HG03060 (cell line): ENCODE measurements at regions not wholly inside any gene's neighbourhood (a gene's known extent, or its start where the extent isn't known, plus 50 kb on each side); places are given as distances from the start of the nearest gene placed in this dataset.

Source experiments
- ATAC-seq: cut with Tn5 transposase; IDR thresholded peaks from one replicate; pipeline ENCODE4 v1.9.1; 2021; ENCODE audit warnings: low read depth, moderate number of reproducible peaks; ENCODE audit not compliant: unreplicated experiment

DNA sequence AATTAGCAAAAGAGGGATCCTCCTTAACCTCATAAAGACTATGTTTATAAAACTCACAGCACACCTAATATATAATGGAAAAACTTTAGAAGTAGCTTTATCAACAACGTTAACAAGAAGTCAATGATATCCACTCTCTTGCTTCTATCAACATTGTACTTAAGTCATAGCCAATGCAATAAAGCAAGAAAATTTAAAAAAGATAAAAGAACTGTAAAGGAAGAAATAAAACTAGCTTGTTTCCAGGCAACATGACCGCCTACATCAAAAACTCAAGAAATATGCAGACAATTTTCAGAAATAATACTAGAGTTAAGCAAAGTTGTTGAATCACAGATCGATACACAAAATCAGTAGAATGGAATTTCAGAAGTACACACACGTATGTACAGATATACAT, 375.5 kb upstream of the SPRED2 start:
- no peak for ATAC-seq

DNA sequence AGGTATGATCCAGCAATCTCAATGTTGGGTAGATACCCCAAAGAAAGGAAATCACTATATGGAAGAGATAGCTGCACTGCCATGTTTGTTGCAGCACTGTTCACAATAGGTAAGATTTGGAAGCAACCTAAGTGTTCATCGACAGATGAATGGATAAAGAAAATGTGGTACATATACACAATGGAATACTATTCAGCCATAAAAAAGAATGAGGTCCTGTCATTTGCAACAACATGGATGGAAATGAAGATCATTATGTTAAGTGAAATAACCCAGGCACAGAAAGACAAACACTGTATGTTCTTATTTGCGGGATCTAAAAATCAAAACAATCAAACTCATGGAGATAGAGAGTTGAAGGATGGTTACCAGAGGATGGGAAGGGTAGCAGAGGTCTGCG, 372.4 kb upstream of the SPRED2 start:
- no peak for ATAC-seq

DNA sequence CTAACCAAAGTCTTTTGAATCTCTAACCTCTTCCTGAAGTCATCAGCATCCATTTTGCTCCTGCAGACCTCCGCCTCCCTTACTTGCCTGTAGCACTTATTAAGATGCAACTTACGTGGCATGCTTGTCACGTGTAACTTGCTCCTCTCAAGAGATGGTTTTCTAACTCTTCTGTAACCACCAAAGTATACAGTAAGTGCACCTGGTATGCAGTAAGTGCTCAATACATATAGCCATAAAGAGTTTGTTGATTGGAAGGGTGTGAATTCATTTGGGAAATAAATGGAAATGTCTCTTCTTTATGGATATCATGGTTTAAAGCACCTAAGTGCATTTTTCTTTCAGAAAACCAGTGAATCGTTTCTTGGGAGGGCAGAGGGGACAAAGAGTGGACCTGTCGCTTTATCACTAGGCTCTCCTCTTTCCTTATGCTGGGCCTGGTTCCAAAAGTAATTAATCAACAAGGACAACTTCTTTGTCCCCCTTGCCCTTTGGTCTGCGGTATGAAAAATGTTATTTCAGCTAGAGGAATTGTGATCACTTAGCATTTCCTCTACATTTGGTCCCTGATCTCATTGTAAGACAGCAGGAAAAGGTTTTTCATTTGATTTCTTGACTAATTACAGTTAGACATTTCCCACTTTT, 370.0 kb upstream of the SPRED2 start:
- no peak for ATAC-seq

DNA sequence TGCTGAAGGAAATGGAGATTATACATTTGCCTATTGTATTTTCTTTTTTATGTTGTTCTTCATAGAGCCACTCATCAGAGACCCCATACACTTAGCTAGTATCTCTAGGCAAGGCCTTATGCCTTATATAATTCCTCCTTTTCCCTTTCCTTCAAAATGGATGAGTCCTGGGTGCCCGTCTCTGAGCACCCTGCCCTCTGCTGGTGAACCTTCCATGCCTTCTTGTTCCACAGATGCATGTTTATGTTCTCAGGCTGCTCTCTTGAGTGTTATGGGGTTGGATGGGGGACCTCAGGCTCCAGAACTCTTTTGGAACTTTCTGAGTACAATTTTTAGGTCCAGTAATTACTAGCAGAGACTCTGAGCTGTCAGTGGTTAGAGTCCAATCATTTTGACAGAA, 368.6 kb upstream of the SPRED2 start:
- ATAC-seq = no peak

DNA sequence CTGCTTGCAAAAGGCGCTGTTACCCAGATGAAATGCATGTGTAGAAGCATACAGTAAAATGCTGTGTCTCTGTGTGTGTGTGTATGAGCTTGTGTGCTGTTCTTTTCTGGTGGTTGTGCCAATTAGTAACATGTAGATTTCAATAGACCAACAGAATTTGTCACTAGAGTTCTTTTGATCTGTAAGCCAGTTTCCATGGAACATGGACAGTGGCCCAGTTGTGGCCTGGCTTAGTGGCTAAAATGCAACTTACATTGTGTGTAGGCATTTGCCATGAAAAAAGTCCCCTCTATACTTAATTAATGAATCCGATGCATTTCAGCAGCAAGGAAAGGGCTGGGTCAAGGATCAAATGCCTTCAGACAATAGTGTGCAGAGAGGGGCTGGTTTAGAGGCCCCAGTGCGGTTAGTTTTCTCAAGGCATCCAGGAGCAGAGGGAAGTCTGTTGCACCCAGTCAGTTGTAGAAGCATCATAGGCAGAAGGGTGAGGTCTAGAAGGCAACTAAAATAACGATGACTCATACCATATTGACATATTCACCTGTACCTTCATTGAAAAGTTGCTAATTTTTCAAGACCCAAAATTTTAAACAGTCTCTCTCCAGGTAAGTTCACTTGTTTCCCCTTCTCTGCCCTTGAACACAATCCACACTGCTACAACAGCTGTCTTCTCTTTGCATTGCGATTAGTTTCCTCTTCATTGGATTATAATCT, 366.9 kb upstream of the SPRED2 start:
- no peak for ATAC-seq

DNA sequence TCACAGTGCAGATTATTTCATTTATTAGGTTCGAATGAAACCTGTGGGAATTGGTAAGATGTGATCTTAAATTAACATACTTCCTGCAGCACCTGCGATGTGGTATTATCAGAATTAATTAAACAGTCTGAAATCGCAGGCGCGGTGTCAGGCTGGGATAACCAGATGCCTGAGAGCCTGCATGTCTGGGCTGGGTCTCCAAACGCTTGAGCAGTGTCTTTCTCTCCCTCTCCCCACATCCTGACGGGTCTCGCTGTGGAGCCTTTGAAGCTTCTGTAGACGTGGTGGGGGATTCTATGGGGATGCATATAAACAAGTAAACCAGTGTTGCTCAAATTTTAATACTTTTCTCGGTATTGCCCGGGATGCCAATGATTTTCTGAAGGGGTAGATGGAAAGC, 366.2 kb upstream of the SPRED2 start:
- ATAC-seq = no peak

DNA sequence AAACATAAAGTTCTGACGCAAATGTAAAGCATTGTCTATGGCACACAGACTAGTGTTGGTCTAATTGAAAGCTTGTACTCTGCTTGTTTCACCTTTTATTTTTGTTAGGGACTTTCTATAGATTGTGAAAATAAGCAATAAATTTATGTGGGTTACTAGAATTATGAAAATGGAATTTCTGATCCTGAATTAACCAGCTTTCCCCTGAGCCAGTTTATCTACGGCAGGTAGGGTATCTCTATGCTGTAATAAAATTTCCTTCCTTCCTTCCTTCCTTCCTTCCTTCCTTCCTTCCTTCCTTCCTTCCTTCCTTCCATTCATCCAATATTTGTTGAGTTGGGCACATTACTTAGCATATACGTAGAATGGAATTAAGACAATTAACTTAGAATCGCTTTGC, 362.6 kb upstream of the SPRED2 start:
- no peak for ATAC-seq

DNA sequence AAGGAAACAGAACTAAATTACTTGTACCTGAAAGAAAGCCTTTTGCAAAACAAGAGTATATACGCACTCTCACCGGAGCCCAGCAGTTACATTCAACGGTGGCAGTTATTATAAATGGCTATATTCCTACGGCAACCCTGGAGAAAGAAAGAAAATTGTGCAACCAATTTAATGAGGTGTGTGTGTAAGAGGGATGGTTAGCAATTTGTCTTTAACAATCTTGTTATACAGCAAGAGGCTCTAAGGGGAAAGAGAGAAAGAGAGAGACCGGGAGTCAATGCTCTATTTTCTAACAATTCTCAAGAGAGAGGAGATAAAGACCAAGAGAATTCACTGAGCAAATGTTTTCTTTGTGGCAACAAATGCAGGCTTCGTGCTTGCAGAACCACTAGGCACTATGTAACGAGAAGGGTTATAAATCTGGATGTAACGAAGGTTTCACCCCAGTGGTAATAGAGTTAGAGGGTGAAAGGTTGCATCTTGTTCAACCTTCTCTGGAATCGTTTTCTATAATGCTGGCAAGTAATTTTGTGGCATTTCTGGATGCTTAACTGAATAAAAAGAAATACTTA, 359.1 kb upstream of the SPRED2 start:
- no peak for ATAC-seq

DNA sequence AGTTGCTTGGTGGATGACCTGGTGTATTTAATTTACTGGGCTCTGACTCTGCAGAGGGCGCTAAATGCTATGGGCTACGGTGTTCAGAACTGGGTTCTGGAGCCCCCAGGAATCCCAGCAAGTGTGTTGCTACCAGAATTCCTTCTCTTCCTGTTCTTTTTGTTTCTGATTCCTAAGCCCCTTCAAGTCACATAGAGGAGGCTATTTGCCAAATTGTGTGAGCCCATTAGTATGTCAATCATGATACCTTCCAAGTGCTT, 358.2 kb upstream of the SPRED2 start:
- no peak for ATAC-seq

DNA sequence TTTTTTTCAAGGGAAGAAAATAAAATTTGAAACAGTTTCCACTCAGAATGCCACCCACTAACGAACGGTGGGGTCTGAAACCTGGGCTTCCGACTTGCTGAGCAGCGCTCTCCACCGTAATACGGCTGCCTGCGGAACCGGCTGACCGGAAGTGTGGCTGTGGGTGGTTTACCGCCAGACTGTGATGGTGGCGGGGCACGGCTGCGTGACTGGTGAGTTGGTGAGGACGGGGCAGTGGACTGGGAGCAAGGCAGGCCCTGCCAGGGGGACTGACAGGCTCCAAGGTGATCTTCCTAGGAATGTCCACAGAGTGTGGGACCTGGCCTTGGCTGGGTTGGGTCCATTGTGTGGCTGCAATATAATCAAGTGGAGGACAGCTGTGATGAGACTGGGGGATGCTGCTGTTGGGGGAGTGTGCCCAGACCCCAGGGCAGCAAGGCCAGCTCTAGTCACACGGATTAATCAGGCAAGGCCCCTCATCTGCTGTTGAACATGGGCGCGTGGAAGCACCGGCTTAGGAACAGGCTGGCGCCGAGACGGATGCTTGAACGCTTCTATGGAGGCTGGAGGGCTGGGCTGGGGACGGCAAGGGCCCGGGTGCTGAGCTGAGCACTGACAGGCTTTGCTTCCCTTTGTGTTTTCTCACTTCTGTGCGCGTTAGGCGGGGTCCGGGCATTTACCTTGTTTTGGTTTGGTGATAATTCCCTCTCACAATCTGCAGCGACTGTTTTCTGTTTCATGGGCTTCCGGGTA, 357.7 kb upstream of the SPRED2 start:
- ATAC-seq = no peak

DNA sequence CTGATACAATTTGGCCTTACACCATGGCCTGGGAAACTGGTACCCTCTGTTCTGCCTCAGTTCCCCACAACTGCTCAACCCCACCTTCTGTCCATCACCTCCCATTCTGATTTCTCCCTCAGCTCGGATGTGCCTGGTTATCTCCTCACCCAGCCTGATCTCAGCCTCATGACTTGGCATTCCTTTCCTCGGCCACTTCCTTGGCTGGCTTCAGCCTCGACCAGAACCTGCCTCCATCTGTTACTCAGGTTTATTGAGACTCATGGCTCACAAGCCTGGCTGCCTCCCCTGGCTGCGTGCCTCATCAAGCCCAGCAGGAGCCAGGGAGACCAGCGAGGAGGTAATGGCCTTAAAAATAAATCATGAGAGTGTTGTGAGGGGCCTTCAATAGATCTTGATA, 356.2 kb upstream of the SPRED2 start:
- ATAC-seq = no peak

DNA sequence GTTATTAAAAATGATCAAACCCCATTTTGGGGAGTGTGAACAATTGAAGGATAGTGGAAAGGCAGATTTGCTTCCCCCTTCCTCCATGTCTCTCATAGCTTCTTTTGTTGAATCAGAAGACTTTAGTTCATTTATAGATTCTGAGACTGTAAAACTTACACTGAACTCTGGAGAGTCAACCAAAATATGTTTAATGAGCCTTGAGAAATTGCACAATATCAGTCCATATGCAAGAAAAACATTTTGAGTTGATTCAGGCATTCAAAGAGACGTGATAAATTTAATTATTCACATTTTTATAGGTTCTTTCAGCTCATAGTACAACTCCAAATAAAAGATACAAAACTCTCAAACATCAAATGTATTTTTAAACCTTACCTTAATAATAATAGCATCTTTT, 354.4 kb upstream of the SPRED2 start:
- ATAC-seq = no peak

DNA sequence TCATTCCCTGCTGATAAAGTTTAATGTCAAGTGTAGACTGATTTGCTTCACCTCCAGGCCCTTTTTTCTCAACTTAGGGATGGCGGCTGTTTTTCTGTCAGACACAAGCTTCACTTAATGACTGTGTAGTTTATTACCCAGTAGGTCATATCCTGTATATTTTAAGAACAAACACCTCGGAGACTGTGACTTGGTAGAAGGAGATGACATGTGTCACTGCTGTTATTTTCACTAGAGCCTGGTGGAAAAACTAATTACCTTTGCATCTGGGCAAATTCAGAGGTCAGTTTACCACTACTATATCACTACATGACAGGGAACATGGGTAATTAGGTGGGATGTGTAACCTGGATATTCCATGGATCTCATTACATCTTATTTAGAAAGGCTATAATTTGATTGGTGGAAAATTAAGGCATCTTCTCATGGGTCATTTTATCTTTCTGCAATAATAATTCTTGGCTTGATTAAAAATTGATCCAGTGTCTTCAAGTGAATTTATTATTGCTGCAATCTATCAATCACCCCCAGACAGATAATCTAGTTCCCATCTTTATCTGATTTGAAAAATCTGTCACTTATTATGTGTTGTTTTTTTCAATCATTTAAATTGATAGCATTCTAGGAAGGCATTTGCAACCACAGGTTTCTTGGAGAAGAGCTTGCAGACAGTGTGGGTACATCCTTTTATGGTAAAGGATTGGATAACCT, 353.8 kb upstream of the SPRED2 start:
- no peak for ATAC-seq

DNA sequence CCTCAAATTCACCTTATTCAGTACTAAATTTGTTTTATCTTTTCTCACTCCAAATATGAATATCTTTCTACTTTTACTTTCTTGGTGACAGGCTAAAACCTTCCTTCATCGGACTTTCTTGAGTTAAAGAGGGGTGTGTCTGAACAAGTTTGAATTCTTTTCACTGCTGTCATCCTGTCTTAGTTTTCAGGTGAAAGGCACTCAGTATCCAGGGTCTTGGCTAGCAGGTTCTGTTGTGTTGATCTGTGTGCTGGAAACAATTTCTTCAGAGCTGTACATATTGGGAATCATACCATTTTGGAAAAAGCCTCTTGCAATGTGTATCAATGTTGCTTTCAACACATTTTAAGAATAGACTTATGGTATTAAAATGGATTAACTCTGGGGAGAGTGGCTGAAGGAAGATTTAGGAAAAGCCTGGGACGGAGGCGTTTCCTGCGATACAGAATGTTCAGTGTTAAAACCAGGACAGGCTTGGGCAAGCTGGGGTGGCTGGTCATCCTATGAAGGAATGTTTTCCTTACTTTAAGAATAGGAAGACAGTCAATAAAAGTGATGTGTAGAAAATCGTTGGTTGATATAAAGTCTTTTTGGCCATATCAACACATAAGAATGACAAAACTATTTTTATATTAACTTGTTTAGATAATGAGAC, 350.7 kb upstream of the SPRED2 start:
- no peak for ATAC-seq

DNA sequence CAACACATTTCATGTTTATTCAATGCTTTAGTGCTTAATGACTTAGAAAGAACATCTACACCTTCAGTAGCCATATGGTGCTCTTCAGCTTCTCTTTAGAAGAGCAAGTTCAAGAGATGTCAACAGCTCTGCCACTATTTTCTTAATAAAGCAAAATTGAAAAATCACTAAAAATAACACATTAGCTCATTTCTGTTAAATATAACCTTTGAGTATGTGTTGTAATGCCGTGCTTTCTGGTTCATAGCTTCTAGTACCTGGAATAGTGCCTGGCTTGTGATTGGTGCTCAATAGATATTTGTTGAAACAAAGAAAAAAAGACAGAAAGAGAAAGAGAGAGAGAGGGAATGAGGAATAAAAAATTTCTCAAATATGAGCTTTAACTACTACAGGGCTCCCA, 349.8 kb upstream of the SPRED2 start:
- no peak for ATAC-seq

DNA sequence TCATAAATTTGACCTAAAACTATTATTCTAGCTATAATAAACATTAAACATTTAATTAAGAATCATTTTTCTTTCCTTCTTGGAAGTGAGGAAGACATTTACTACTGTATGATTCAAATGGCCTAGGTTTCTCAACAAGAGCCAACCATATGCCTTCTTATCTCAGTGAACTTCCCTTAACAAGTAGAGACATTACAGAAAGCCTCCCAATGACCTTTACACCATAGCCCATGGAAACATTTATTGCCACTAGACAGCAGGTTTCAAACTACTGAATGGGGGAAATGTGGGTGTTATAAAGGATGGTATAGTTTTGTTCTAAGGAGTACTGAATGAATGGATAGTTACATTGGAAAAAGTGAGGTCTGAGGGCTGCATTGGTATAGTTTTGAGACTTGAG, 349.4 kb upstream of the SPRED2 start:
- ATAC-seq = no peak

DNA sequence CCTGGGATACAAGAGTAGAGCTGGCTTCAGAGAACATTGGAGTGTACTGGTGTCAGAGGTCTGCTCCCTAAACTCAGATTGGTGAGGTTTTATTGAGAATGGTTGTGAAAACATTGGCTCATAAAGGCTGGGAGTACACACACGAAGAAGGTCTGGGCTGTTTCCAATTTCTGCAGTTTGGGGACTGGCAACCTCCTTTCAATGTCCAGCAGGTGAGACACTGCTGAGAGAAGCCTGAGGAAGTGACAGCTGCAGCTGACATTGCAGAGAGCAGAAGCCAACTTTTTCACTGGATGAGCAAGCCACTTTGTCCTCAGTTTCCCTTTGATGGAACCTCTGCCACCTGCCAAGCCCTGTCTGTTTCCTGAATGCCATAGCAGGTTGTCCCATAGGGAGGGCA, 346.6 kb upstream of the SPRED2 start:
- no peak for ATAC-seq

DNA sequence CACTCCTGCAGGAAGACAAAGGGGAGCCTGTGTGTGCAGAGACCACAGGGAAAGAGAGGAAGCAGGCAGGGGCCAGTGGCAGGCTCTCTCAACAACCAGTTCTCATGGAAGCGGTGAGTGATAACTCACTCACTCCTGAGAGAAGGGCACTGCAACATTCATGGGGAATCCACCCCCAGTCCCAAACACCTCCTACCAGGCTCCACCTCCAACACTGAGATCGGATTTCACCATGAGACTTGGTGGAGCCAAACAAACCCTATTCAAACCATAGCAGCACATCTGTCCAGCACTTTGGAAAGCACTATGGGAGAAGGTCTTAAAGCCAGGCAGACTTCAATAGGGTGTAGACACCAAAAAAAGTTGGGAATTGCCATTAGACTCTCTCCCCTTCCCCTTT, 345.7 kb upstream of the SPRED2 start:
- ATAC-seq = no peak

DNA sequence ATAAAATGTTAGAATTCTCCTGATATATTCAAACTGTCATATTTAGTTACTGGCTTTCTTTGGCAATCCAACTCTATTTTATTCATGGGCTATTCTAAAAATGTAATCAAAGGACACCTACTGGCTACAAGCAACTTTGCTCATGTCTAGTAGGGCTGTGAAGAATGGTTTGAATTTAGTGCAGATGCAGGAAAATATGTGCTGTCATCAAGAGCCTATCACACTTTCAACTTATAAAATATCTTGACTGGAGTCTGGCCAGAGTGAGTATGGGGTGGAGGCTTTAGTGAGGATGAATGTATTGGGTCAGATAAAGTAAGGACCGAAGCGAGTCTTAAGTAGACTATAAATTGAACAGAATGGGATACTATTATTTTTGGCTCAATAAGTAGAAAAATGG, 343.4 kb upstream of the SPRED2 start:
- no peak for ATAC-seq

DNA sequence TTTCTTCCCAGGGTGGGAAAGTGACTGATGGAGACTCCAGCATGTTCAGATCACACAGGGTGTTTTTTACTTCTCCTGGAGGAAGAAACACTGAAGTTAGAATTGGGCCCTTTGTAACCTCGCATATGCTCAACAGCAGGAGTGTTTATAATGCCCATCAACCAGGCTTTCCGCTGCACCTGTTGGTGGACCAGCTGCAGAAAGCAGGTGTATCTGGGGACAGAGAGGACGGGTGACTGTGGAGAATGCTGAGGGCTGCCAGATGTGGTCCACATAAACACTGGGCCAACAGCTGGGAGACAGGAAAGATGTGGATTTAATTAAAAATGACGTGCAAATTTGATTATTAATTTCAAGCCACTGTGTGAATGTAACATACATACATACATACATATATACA, 335.5 kb upstream of the SPRED2 start:
- no peak for ATAC-seq

DNA sequence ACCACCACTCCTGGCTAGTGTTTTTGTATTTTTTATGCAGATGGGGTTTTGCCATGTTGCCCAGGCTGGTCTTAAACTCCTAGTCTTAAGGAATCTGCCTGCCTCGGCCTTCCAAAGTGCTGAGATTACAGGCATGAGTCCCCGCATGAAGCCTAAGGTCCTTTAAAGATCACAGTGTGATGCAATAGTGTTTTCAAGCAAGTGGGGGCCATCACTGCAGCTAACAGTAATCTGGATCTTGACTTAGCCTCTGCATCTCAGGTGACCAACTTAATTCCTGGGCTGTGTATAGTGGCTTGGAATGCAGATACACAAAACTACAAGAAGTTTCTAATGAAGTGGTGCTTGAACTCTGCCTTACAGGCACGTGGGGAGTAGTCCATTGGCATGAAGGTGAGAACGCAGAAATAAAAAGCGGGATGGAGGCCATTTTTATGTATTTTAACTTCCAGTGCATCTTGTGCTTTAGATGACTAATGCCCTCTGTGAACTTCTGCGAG, 334.4 kb upstream of the SPRED2 start:
- ATAC-seq = no peak
